B cell (primary cell): ENCODE measurements at regions not wholly inside any gene's neighbourhood (a gene's known extent, or its start where the extent isn't known, plus 50 kb on each side); places are given as distances from the start of the nearest gene placed in this dataset.

Source experiments
- ATAC-seq: fragments of 200-7000 bp; cut with Tn5 transposase; one replicate; pipeline ENCODE4 v1.10.0; 2021; ENCODE audit warnings: low read depth, mild to moderate bottlenecking, moderate number of reproducible peaks, moderate library complexity
- CTCF ChIA-PET: fragments of 350-600 bp; sonication (Branson Sonifier 250); formaldehyde crosslinking; loops from one replicate; lab custom pipeline; 2021; ENCODE audit warnings: antibody characterized with exemption, inconsistent platforms; lab: Charles Lee
- POLR2A ChIA-PET: fragments of 350-600 bp; sonication (Branson Sonifier 250); formaldehyde crosslinking; loops from one replicate; lab custom pipeline; 2021; ENCODE audit warnings: antibody characterized with exemption; lab: Charles Lee
- DNase-seq: peaks from one replicate; pipeline ENCODE4 v3.0.0; 2013
- H2AFZ ChIP-seq: 2 replicates; pipeline ENCODE4 v1.6.1; 2012; ENCODE audit warnings: mild to moderate bottlenecking, low read depth, low read length; ENCODE audit not compliant: insufficient read depth, poor library complexity, severe bottlenecking
- H3K27ac ChIP-seq, 2 donors: 1 replicate in 1 of 2; 2 replicates in 1 of 2; pipeline ENCODE4 v1.5.1; 2012 to 2013; ENCODE audit warnings: low read length in 2 of 2, mild to moderate bottlenecking in 2 of 2, moderate library complexity in 1 of 2
- H3K27me3 ChIP-seq, 4 experiments: fragments of 200-600 bp in 1 of 4; sonication (generic) in 1 of 4; replicated peaks in 1 of 4; 1 replicate in 2 of 4; 2 replicates in 2 of 4; pipeline versions ENCODE4 v1.6.1 to v1.7.0; 2013 to 2016; ENCODE audit warnings: low read length in 3 of 4, mild to moderate bottlenecking in 2 of 4, mixed read lengths in 1 of 4, moderate library complexity in 1 of 4; ENCODE audit not compliant: insufficient read depth in 4 of 4, control insufficient read depth in 3 of 4; ENCODE audit errors: control extremely low read depth in 1 of 4
- H3K36me3 ChIP-seq, 2 experiments: replicated peaks in 1 of 2; 1 replicate in 1 of 2; 2 replicates in 1 of 2; pipeline versions ENCODE4 v1.6.1 to v1.7.1; 2013; ENCODE audit warnings: low read length in 1 of 2; ENCODE audit not compliant: insufficient read depth in 2 of 2, control insufficient read depth in 1 of 2; ENCODE audit errors: control extremely low read depth in 1 of 2, extremely low read depth in 1 of 2
- H3K4me1 ChIP-seq, 2 donors: fragments of 200-600 bp in 1 of 2; sonication (generic) in 1 of 2; 1 replicate in 1 of 2; 2 replicates in 1 of 2; pipeline versions ENCODE4 v1.5.1 to v1.6.1; 2013 to 2017; ENCODE audit warnings: low read length in 2 of 2; ENCODE audit not compliant: control insufficient read depth in 2 of 2, insufficient read depth in 2 of 2
- H3K4me2 ChIP-seq: replicated peaks from 2 replicates; pipeline ENCODE3; 2012; ENCODE audit warnings: mild to moderate bottlenecking, low read depth, low read length; ENCODE audit not compliant: poor library complexity, severe bottlenecking
- H3K4me3 ChIP-seq, 5 experiments: fragments of 200-600 bp in 1 of 5; sonication (generic) in 1 of 5; 1 replicate in 3 of 5; 2 replicates in 2 of 5; pipeline versions ENCODE4 v1.5.1 to v1.7.0; 2011 to 2016; ENCODE audit warnings: low read length in 4 of 5, mild to moderate bottlenecking in 4 of 5, low read depth in 2 of 5, control low read depth in 1 of 5, moderate library complexity in 1 of 5; ENCODE audit not compliant: insufficient read depth in 1 of 5; ENCODE audit errors: control extremely low read depth in 1 of 5, extremely low read depth in 1 of 5
- H3K79me2 ChIP-seq: fragments of 200-600 bp; sonication (generic); one replicate; pipeline ENCODE4 v1.6.0; 2016; ENCODE audit warnings: low read length; ENCODE audit not compliant: control insufficient read depth, insufficient read depth
- H3K9ac ChIP-seq: fragments of 200-600 bp; sonication (generic); 2 replicates; pipeline ENCODE4 v1.6.1; 2017; ENCODE audit warnings: mild to moderate bottlenecking, low read length, moderate library complexity
- H3K9me3 ChIP-seq, 3 donors: one replicate each; pipeline versions ENCODE4 v1.6.1 to v1.7.1; 2013; ENCODE audit warnings: low read length in 2 of 3; ENCODE audit not compliant: control insufficient read depth in 2 of 3, insufficient read depth in 1 of 3; ENCODE audit errors: control extremely low read depth in 1 of 3
- H4K20me1 ChIP-seq: 2 replicates; pipeline ENCODE4 v1.6.0; 2012; ENCODE audit warnings: mild to moderate bottlenecking, low read length; ENCODE audit not compliant: insufficient read depth, control insufficient read depth, poor library complexity, severe bottlenecking
- H3K27ac Mint-ChIP-seq: one replicate; pipeline ENCODE4 v1.8.0; 2021; ENCODE audit warnings: mixed read lengths
- H3K27me3 Mint-ChIP-seq: one replicate; pipeline ENCODE4 v1.8.0; 2021; ENCODE audit warnings: mixed read lengths
- H3K4me1 Mint-ChIP-seq: one replicate; pipeline ENCODE4 v1.8.0; 2021; ENCODE audit warnings: mixed read lengths
- H3K4me3 Mint-ChIP-seq: one replicate; pipeline ENCODE4 v1.8.0; 2021; ENCODE audit warnings: mixed read lengths
- H3K9me3 Mint-ChIP-seq: one replicate; pipeline ENCODE4 v1.8.0; 2022; ENCODE audit warnings: mixed read lengths; ENCODE audit not compliant: insufficient read depth
- EZH2 ChIP-seq: IDR thresholded peaks from 2 replicates; pipeline ENCODE4 v1.6.1; 2012; ENCODE audit warnings: borderline replicate concordance, low read depth, mild to moderate bottlenecking, moderate library complexity, low read length; ENCODE audit not compliant: insufficient read depth, poor library complexity, severe bottlenecking
- WGBS: methylation state at CpG from one replicate; pipeline ENCODE4 v1.1.5; 2013; ENCODE audit warnings: missing lambda C conversion rate; ENCODE audit not compliant: insufficient coverage; 5-methylcytosine and 5-hydroxymethylcytosine counted together
- intact Hi-C: fragments of 100-400 bp; cut with micrococcal nuclease; formaldehyde crosslinking; loops from one replicate; pipeline ENCODE4 v1.10.0; 2022
- TF ChIP-seq, protein P1 (sequence below): fragments of 200-600 bp; IDR thresholded peaks from one replicate; pipeline ENCODE4 v1.8.0; 2022; ENCODE audit warnings: antibody characterized with exemption, mild to moderate bottlenecking

GRCh38 chr7:377080-378040 is 87.4 kb downstream of the FOXL3 start:
- H3K36me3 ChIP-seq, result no peaks in the 10 kb centered on the region
- H3K79me2 ChIP-seq, result no peaks in the 10 kb centered on the region
- peaks cover 3% of the 10 kb centered on the region for H3K27me3 Mint-ChIP-seq
- peaks cover 26% of the 10 kb centered on the region for H3K4me1 Mint-ChIP-seq
- peaks cover 0 to 30% (median 0%) of the 10 kb centered on the region in 3 donors for H3K9me3 ChIP-seq
- peaks cover 3% of the 10 kb centered on the region for H3K9me3 Mint-ChIP-seq
- ChIA-PET POLR2A (no interaction called here), CTCF (no interaction called here)
- ATAC-seq (no peak), DNase-seq (no peak)
- WGBS, result 86% methylated on average over 32 of the region's 35 CpGs
- H3K4me3 ChIP-seq, result no peak overlapping the region
- no peak overlapping the region for H3K27ac ChIP-seq
- TF ChIP-seq EZH2, result no peak
- TF ChIP-seq, protein P1, sequence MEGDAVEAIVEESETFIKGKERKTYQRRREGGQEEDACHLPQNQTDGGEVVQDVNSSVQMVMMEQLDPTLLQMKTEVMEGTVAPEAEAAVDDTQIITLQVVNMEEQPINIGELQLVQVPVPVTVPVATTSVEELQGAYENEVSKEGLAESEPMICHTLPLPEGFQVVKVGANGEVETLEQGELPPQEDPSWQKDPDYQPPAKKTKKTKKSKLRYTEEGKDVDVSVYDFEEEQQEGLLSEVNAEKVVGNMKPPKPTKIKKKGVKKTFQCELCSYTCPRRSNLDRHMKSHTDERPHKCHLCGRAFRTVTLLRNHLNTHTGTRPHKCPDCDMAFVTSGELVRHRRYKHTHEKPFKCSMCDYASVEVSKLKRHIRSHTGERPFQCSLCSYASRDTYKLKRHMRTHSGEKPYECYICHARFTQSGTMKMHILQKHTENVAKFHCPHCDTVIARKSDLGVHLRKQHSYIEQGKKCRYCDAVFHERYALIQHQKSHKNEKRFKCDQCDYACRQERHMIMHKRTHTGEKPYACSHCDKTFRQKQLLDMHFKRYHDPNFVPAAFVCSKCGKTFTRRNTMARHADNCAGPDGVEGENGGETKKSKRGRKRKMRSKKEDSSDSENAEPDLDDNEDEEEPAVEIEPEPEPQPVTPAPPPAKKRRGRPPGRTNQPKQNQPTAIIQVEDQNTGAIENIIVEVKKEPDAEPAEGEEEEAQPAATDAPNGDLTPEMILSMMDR, result no peak
- H3K4me1 ChIP-seq, result peaks cover 31 to 35% of the 10 kb centered on the region in 2 donors
- intact Hi-C loops, result no loop called here
- H3K27ac Mint-ChIP-seq, result no peak overlapping the region
- no peaks in the 10 kb centered on the region for H4K20me1 ChIP-seq
- H3K4me2 ChIP-seq, result no peak overlapping the region
- no peak overlapping the region for H3K9ac ChIP-seq
- H3K4me3 Mint-ChIP-seq, result no peak overlapping the region
- H2AFZ ChIP-seq, result no peak overlapping the region
- peaks cover 0 to 2% (median 0%) of the 10 kb centered on the region in 4 experiments for H3K27me3 ChIP-seq

DNA sequence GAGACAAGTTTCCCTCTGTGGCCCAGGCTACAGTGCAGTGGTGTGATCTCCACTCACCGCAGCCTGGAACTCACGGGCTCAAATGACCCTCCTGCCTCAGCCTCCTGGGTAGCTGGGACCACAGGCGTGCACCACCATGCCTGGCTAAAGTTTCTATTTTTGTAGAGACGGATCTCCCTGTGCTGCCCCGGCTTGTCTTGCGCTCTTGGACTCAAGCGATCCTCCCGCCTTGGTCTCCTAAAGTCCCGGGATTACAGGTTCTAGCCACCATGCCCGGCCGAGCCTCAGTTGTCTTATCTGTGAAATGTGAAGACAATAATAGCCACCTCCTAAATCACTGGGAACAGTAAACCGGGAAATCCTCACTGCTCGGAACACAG is 88.1 kb downstream of the FOXL3 start:
- H3K9me3 ChIP-seq, result peaks cover 0 to 31% (median 0%) of the 10 kb centered on the region in 3 donors
- peaks cover 0 to 2% (median 0%) of the 10 kb centered on the region in 4 experiments for H3K27me3 ChIP-seq
- H2AFZ ChIP-seq, result no peak overlapping the region
- no peak overlapping the region for H3K27ac Mint-ChIP-seq
- intact Hi-C loops, result no loop called here
- TF ChIP-seq EZH2, result no peak
- TF ChIP-seq, protein P1, result no peak
- no peak overlapping the region for H3K4me3 ChIP-seq
- no peak for DNase-seq
- peaks cover 3% of the 10 kb centered on the region for H3K27me3 Mint-ChIP-seq
- H3K4me3 Mint-ChIP-seq, result peak overlapping the region; percentile 26
- no peaks in the 10 kb centered on the region for H3K79me2 ChIP-seq
- peaks cover 33 to 36% of the 10 kb centered on the region in 2 donors for H3K4me1 ChIP-seq
- H3K36me3 ChIP-seq, result no peaks in the 10 kb centered on the region
- ChIA-PET CTCF (no interaction called here), POLR2A (no interaction called here)
- peaks cover 3% of the 10 kb centered on the region for H3K9me3 Mint-ChIP-seq
- no peak overlapping the region for H3K4me2 ChIP-seq
- H3K9ac ChIP-seq, result no peak overlapping the region
- H3K27ac ChIP-seq, result no peak overlapping the region
- no peaks in the 10 kb centered on the region for H4K20me1 ChIP-seq
- peaks cover 29% of the 10 kb centered on the region for H3K4me1 Mint-ChIP-seq
- ATAC-seq, result no peak
- 95% methylated on average over 11 of the region's 13 CpGs for WGBS
